C4-2B (cell line): ENCODE measurements at regions not wholly inside any gene's neighbourhood (a gene's known extent, or its start where the extent isn't known, plus 50 kb on each side); places are given as distances from the start of the nearest gene placed in this dataset.

Experiments used
- ZFX ChIP-seq: fragments of 450-650 bp; IDR thresholded peaks from 2 replicates; pipeline ENCODE4 v1.6.1; 2017
- TF ChIP-seq, protein P1 (sequence below): fragments of 450-650 bp; conservative IDR thresholded peaks from 2 replicates; pipeline ENCODE4 v1.5.1; 2017; ENCODE audit warnings: mild to moderate bottlenecking

- TF ChIP-seq, protein P1, sequence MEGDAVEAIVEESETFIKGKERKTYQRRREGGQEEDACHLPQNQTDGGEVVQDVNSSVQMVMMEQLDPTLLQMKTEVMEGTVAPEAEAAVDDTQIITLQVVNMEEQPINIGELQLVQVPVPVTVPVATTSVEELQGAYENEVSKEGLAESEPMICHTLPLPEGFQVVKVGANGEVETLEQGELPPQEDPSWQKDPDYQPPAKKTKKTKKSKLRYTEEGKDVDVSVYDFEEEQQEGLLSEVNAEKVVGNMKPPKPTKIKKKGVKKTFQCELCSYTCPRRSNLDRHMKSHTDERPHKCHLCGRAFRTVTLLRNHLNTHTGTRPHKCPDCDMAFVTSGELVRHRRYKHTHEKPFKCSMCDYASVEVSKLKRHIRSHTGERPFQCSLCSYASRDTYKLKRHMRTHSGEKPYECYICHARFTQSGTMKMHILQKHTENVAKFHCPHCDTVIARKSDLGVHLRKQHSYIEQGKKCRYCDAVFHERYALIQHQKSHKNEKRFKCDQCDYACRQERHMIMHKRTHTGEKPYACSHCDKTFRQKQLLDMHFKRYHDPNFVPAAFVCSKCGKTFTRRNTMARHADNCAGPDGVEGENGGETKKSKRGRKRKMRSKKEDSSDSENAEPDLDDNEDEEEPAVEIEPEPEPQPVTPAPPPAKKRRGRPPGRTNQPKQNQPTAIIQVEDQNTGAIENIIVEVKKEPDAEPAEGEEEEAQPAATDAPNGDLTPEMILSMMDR: no peak
- no peak for TF ChIP-seq ZFX
Observed at GRCh38 chr6:102390541-102390940, 997.0 kb downstream of the GRIK2 start.
